Endothelial cell of umbilical vein (primary cell): ENCODE measurements at regions not wholly inside any gene's neighbourhood (a gene's known extent, or its start where the extent isn't known, plus 50 kb on each side); places are given as distances from the start of the nearest gene placed in this dataset.

Experiments
- BruUV-seq: library from RNA; stranded (reverse); fragments of 400-500 nt; replicated peaks from 2 replicates; lab custom pipeline; 2021; lab: Mats Ljungman, UMichigan
- CTCF ChIA-PET: fragments of 300-600, 350-600 bp; sonication (Branson Sonifier 250); formaldehyde crosslinking; loops from one replicate; lab custom pipeline; 2021; ENCODE audit warnings: antibody characterized with exemption, inconsistent platforms; lab: Charles Lee
- POLR2A ChIA-PET: fragments of 300-600, 350-600 bp; sonication (Branson Sonifier 250); formaldehyde crosslinking; loops from one replicate; lab custom pipeline; 2021; ENCODE audit warnings: antibody characterized with exemption, inconsistent platforms; lab: Charles Lee
- DNase-seq: peaks from one replicate; pipeline ENCODE4 v3.0.0-alpha.2; 2011; ENCODE audit warnings: low read depth, low spot score
- FAIRE-seq: peaks from 2 replicates; lab custom pipeline; 2011; peaks lifted over from hg19 to GRCh38; lab: Jason Lieb, UNC
- H2AFZ ChIP-seq: 2 replicates; pipeline ENCODE4 v1.6.0; 2012; ENCODE audit warnings: low read depth, low read length, control low read depth, inconsistent platforms
- H3K27ac ChIP-seq: 2 replicates; pipeline ENCODE4 v1.5.1; 2011; ENCODE audit warnings: low read depth, mild to moderate bottlenecking, control low read depth, low read length, moderate library complexity; ENCODE audit not compliant: insufficient read depth
- H3K27me3 ChIP-seq, 2 experiments: 2 replicates each; pipeline versions ENCODE4 v1.6.0 to v1.6.1; 2011; ENCODE audit warnings: low read length in 2 of 2, mixed read lengths in 1 of 2; ENCODE audit not compliant: control insufficient read depth in 2 of 2, insufficient read depth in 2 of 2
- H3K36me3 ChIP-seq, 2 experiments: 2 replicates in 1 of 2; 3 replicates in 1 of 2; pipeline ENCODE4 v1.5.1; 2011; ENCODE audit warnings: low read length in 2 of 2, mild to moderate bottlenecking in 1 of 2, moderate library complexity in 1 of 2; ENCODE audit not compliant: control insufficient read depth in 2 of 2, insufficient read depth in 2 of 2; ENCODE audit errors: extremely low read depth in 1 of 2
- H3K4me1 ChIP-seq: 3 replicates; pipeline ENCODE4 v1.5.1; 2011; ENCODE audit warnings: mild to moderate bottlenecking, low read length; ENCODE audit not compliant: control insufficient read depth, insufficient read depth; ENCODE audit errors: extremely low read depth
- H3K4me2 ChIP-seq: 2 replicates; pipeline ENCODE4 v1.6.1; 2011; ENCODE audit warnings: low read length, control low read depth, mixed read lengths; ENCODE audit not compliant: insufficient read depth
- H3K4me3 ChIP-seq, 3 experiments: fragments of 200-600 bp in 1 of 3; sonication (generic), shearing (Covaris generic) in 1 of 3; replicated peaks in 1 of 3; 2 replicates each; pipeline ENCODE4 v1.5.1; 2011 to 2016; ENCODE audit warnings: control low read depth in 3 of 3, low read length in 3 of 3, mild to moderate bottlenecking in 2 of 3, inconsistent platforms in 1 of 3, low read depth in 1 of 3, moderate library complexity in 1 of 3; ENCODE audit not compliant: insufficient read depth in 1 of 3
- H3K79me2 ChIP-seq: 2 replicates; pipeline ENCODE4 v1.6.0; 2012; ENCODE audit warnings: low read length, inconsistent platforms; ENCODE audit not compliant: control insufficient read depth, insufficient read depth
- H3K9ac ChIP-seq: replicated peaks from 2 replicates; pipeline ENCODE3; 2011; ENCODE audit warnings: low read length, control low read depth; ENCODE audit not compliant: insufficient read depth; ENCODE audit errors: extremely low read depth
- H3K9me1 ChIP-seq: replicated peaks from 3 replicates; pipeline ENCODE4 v1.6.0; 2011; ENCODE audit warnings: mild to moderate bottlenecking, low read length; ENCODE audit not compliant: control insufficient read depth, insufficient read depth; ENCODE audit errors: extremely low read depth
- H3K9me3 ChIP-seq: replicated peaks from 2 replicates; pipeline ENCODE4 v1.5.1; 2012; ENCODE audit warnings: low read length, inconsistent platforms; ENCODE audit not compliant: control insufficient read depth, insufficient read depth
- H4K20me1 ChIP-seq: replicated peaks from 2 replicates; pipeline ENCODE3; 2011; ENCODE audit warnings: mild to moderate bottlenecking, low read length; ENCODE audit not compliant: control insufficient read depth, insufficient read depth; ENCODE audit errors: extremely low read depth
- CTCF ChIP-seq, 2 donors: IDR thresholded peaks; 1 replicate in 1 of 2; 2 replicates in 1 of 2; pipeline ENCODE4 v1.5.1; 2011; ENCODE audit warnings: low read length in 2 of 2, mild to moderate bottlenecking in 2 of 2, moderate library complexity in 2 of 2, control low read depth in 1 of 2, inconsistent platforms in 1 of 2, low read depth in 1 of 2; ENCODE audit not compliant: insufficient read depth in 1 of 2; ENCODE audit errors: extremely low read depth in 1 of 2
- EZH2 ChIP-seq: IDR thresholded peaks from 2 replicates; pipeline ENCODE4 v1.6.1; 2012; ENCODE audit warnings: borderline replicate concordance, low read depth, mild to moderate bottlenecking, moderate library complexity, low read length, inconsistent platforms; ENCODE audit not compliant: severe bottlenecking
- FOS ChIP-seq: IDR thresholded peaks from 2 replicates; pipeline ENCODE4 v1.6.1; 2011; ENCODE audit warnings: mild to moderate bottlenecking, low read length, moderate library complexity, borderline replicate concordance; ENCODE audit not compliant: insufficient read depth
- GATA2 ChIP-seq: IDR thresholded peaks from 2 replicates; pipeline ENCODE4 v1.7.0; 2011; ENCODE audit warnings: low read depth, mild to moderate bottlenecking, moderate library complexity, mixed read lengths, low read length; ENCODE audit not compliant: insufficient read length, insufficient read depth
- JUN ChIP-seq: IDR thresholded peaks from 2 replicates; pipeline ENCODE4 v1.6.1; 2011; ENCODE audit warnings: borderline replicate concordance, low read depth; ENCODE audit not compliant: insufficient read length, insufficient read depth
- MAX ChIP-seq: IDR thresholded peaks from 2 replicates; pipeline ENCODE4 v1.6.1; 2011; ENCODE audit not compliant: insufficient read depth, insufficient read length
- MYC ChIP-seq: IDR thresholded peaks from one replicate; pipeline ENCODE4 v1.6.1; 2011; ENCODE audit warnings: mild to moderate bottlenecking, low read depth, low read length
- POLR2A ChIP-seq: IDR thresholded peaks from 2 replicates; pipeline ENCODE4 v1.6.1; 2012; ENCODE audit warnings: low read depth, mild to moderate bottlenecking, control low read depth, low read length
- POLR2AphosphoS5 ChIP-seq: IDR thresholded peaks from 2 replicates; pipeline ENCODE4 v1.6.1; 2012; ENCODE audit warnings: low read depth, mild to moderate bottlenecking, control low read depth, low read length, moderate library complexity; ENCODE audit not compliant: insufficient read depth
- dilution Hi-C: fragments of 300-500 bp; cut with MboI; formaldehyde crosslinking; loops from one replicate; pipeline ENCODE4 v1.15.0; 2019; ENCODE audit warnings: low sequenced_read_pairs; ENCODE audit not compliant: extremely low pct_ligation_motif_present
- intact Hi-C: fragments of 100-400 bp; cut with micrococcal nuclease; formaldehyde crosslinking; loops from one replicate; pipeline ENCODE4 v1.10.0; 2022

- dilution Hi-C loops, result no loop called here
- Histone ChIP-seq H3K9ac (no peak overlapping the region), H3K9me3 (peaks cover 5% of the 10 kb centered on the region), H2AFZ (no peak overlapping the region), H4K20me1 (no peaks in the 10 kb centered on the region), H3K27ac (no peak overlapping the region), H3K4me2 (no peak overlapping the region), H3K36me3 (no peaks in the 10 kb centered on the region), H3K4me1 (no peaks in the 10 kb centered on the region), H3K27me3 (no peaks in the 10 kb centered on the region), H3K9me1 (no peaks in the 10 kb centered on the region), H3K79me2 (no peaks in the 10 kb centered on the region), H3K4me3 (no peak overlapping the region)
- ChIA-PET POLR2A (no interaction called here), CTCF (interaction anchor here (1.0 kb wide), 1 partner anchor 10 kb away, joined by 3 read pairs; no protein-coding TSS in a partner anchor)
- BruUV-seq, result no TSS peak
- intact Hi-C loops, result no loop called here
- DNase-seq, result no peak
- no peak for FAIRE-seq
- TF ChIP-seq CTCF (IDR thresholded peaks at IDR 0.05; ENCODE audit: extremely low read depth in 1 of 2, insufficient read depth in 1 of 2, low read depth in 1 of 2, low read length in 2 of 2) (no peak), JUN (no peak), GATA2 (no peak), POLR2AphosphoS5 (no peak), MYC (no peak), POLR2A (no peak), EZH2 (no peak), FOS (no peak), MAX (no peak)
These were observed 588.0 kb upstream of the CDH4 start for GRCh38 chr20:60664106-60664505.
